ENCODE measurements at regions not wholly inside any gene's neighbourhood (a gene's known extent, or its start where the extent isn't known, plus 50 kb on each side); places are given as distances from the start of the nearest gene placed in this dataset.
"Not testable (repeated sequence)": the region's sequence is repeated elsewhere in the genome, so short reads cannot be mapped to it uniquely, and the experiment has no call there.

GRCh38 chr2:175309799-175310198, 128.3 kb upstream of the ATP5MC3 start:
- no peak for FAIRE-seq
- DNase-seq (ENCODE audit: insufficient read length, low spot score), result peak; percentile 11

GRCh38 chr2:175308005-175308404, 126.5 kb upstream of the ATP5MC3 start:
- FAIRE-seq (no peak), DNase-seq (ENCODE audit: insufficient read length, low spot score) (no peak)

- DNase-seq (ENCODE audit: insufficient read length, low spot score), result no peak
- no peak for FAIRE-seq
Observed at GRCh38 chr2:175304541-175304940, 123.0 kb upstream of the ATP5MC3 start.

GRCh38 chr2:175293776-175294175, 112.3 kb upstream of the ATP5MC3 start:
- DNase-seq (ENCODE audit: insufficient read length, low spot score) (no peak), FAIRE-seq (no peak)

- FAIRE-seq (no peak), DNase-seq (ENCODE audit: insufficient read length, low spot score) (no peak)
Observed at GRCh38 chr2:175293195-175293594, 111.7 kb upstream of the ATP5MC3 start.

- no peak for DNase-seq (ENCODE audit: insufficient read length, low spot score)
- FAIRE-seq, result no peak
Observed at GRCh38 chr2:175282886-175283285, 101.4 kb upstream of the ATP5MC3 start.

- FAIRE-seq, result no peak
- DNase-seq (ENCODE audit: insufficient read length, low spot score), result peak; percentile 56
Observed at GRCh38 chr2:175282300-175282699, 100.8 kb upstream of the ATP5MC3 start.

- no peak for FAIRE-seq
- no peak for DNase-seq (ENCODE audit: insufficient read length, low spot score)
Observed at GRCh38 chr2:175277772-175278171, 96.3 kb upstream of the ATP5MC3 start.

GRCh38 chr2:175275539-175275938, 94.0 kb upstream of the ATP5MC3 start:
- FAIRE-seq, result no peak
- DNase-seq (ENCODE audit: insufficient read length, low spot score), result no peak

- DNase-seq (ENCODE audit: insufficient read length, low spot score), result no peak
- FAIRE-seq, result no peak
Observed at GRCh38 chr2:175259164-175259563, 77.7 kb upstream of the ATP5MC3 start.

GRCh38 chr2:175256806-175257585, 75.5 kb upstream of the ATP5MC3 start:
- FAIRE-seq (no peak), DNase-seq (ENCODE audit: insufficient read length, low spot score) (no peak)

- not testable (repeated sequence) for DNase-seq (ENCODE audit: insufficient read length, low spot score); FAIRE-seq
Observed at GRCh38 chr2:175256391-175256790, 74.9 kb upstream of the ATP5MC3 start.

GRCh38 chr2:175253871-175254270, 72.4 kb upstream of the ATP5MC3 start:
- no peak for FAIRE-seq

GRCh38 chr2:175251425-175252041, 70.0 kb upstream of the ATP5MC3 start:
- FAIRE-seq, result no peak
- peak; percentile 26 for DNase-seq (ENCODE audit: insufficient read length, low spot score)

More at GRCh38 chr2:175253871-175254270, 72.4 kb upstream of the ATP5MC3 start:
- DNase-seq (ENCODE audit: insufficient read length, low spot score), result no peak

- DNase-seq (ENCODE audit: insufficient read length, low spot score) (no peak), FAIRE-seq (no peak)
Observed at GRCh38 chr2:175247159-175247558, 65.6 kb upstream of the ATP5MC3 start.

- no peak for FAIRE-seq
- no peak for DNase-seq (ENCODE audit: insufficient read length, low spot score)
Observed at GRCh38 chr2:175244697-175245096, 63.2 kb upstream of the ATP5MC3 start.

- FAIRE-seq, result no peak
- DNase-seq (ENCODE audit: insufficient read length, low spot score), result no peak
Observed at GRCh38 chr2:175241691-175242090, 60.2 kb upstream of the ATP5MC3 start.

GRCh38 chr2:175240033-175240432, 58.5 kb upstream of the ATP5MC3 start:
- not testable (repeated sequence) for DNase-seq (ENCODE audit: insufficient read length, low spot score); FAIRE-seq

- FAIRE-seq (no peak), DNase-seq (ENCODE audit: insufficient read length, low spot score) (no peak)
Observed at GRCh38 chr2:175236930-175237329, 55.4 kb upstream of the ATP5MC3 start.

- DNase-seq (ENCODE audit: insufficient read length, low spot score) (no peak), FAIRE-seq (no peak)
Observed at GRCh38 chr2:175234650-175235049, 53.1 kb upstream of the ATP5MC3 start.

- FAIRE-seq, result no peak
Observed at GRCh38 chr2:175234153-175234552, 52.6 kb upstream of the ATP5MC3 start.

GRCh38 chr2:175233135-175233719, 51.7 kb upstream of the ATP5MC3 start:
- DNase-seq (ENCODE audit: insufficient read length, low spot score) (peak; percentile 5), FAIRE-seq (no peak)

More at GRCh38 chr2:175234153-175234552, 52.6 kb upstream of the ATP5MC3 start:
- DNase-seq (ENCODE audit: insufficient read length, low spot score), result no peak
